PC-3 (cell line): ENCODE measurements at regions not wholly inside any gene's neighbourhood (a gene's known extent, or its start where the extent isn't known, plus 50 kb on each side); places are given as distances from the start of the nearest gene placed in this dataset.
"Not testable (repeated sequence)": the region's sequence is repeated elsewhere in the genome, so short reads cannot be mapped to it uniquely, and the experiment has no call there.

ENCODE experiments used
- EZH2 ChIP-seq: fragments of 300-600 bp; sonication (generic); IDR thresholded peaks from one replicate; pipeline ENCODE4 v1.6.1; 2017; ENCODE audit warnings: antibody characterized with exemption, mild to moderate bottlenecking, low read length; ENCODE audit not compliant: unreplicated experiment
- EZH2phosphoT487 ChIP-seq: fragments of 300-600 bp; sonication (generic); IDR thresholded peaks from 2 replicates; pipeline ENCODE4 v1.6.1; 2018; ENCODE audit warnings: mild to moderate bottlenecking, antibody characterized with exemption, low read length, borderline replicate concordance
- TF ChIP-seq, protein P1 (sequence below): fragments of 300-600 bp; sonication (generic); conservative IDR thresholded peaks from 2 replicates; pipeline ENCODE4 v1.5.1; 2017; ENCODE audit warnings: antibody characterized with exemption, low read depth, mild to moderate bottlenecking, low read length

DNA sequence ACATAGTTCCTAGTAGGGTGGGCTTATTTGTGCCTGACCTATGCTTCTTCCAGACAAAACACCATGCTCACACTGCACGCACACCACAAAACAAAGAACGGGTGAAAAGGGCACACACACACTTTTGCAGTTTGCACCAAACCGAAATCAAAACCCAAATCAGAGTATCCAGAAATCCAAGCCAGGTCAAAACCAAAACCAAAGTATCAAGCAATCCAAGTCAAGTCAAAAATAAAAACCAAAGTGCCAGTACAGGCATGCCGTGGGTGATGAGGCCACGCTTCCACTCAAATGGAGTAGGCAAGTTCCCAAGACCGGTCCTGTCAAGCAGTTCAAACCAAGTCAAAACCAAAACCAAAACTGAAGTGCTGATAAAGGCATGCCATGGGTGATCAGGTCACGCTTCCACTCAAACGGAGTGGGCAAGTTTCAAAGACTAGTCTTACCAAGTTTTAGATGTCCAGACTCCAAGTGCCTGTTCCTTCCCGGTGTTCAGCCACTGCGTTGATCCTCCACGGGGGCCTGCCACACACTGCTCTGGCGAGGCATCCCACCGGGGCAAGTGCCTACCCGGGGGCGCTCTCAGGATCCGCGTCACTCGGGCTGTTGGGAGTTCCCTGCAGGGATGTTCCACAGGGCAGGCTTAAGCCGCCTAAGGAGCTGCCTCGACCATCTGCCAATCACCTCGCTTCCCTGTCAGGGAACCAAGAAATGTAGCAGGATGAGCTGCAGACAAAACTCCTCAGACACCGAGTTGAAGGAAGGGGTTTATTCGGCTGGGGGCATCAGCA, 184.5 kb upstream of the SGO1 start:
- TF ChIP-seq, protein P1, sequence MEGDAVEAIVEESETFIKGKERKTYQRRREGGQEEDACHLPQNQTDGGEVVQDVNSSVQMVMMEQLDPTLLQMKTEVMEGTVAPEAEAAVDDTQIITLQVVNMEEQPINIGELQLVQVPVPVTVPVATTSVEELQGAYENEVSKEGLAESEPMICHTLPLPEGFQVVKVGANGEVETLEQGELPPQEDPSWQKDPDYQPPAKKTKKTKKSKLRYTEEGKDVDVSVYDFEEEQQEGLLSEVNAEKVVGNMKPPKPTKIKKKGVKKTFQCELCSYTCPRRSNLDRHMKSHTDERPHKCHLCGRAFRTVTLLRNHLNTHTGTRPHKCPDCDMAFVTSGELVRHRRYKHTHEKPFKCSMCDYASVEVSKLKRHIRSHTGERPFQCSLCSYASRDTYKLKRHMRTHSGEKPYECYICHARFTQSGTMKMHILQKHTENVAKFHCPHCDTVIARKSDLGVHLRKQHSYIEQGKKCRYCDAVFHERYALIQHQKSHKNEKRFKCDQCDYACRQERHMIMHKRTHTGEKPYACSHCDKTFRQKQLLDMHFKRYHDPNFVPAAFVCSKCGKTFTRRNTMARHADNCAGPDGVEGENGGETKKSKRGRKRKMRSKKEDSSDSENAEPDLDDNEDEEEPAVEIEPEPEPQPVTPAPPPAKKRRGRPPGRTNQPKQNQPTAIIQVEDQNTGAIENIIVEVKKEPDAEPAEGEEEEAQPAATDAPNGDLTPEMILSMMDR = not testable (repeated sequence)
- not testable (repeated sequence) for TF ChIP-seq EZH2, EZH2phosphoT487
